ENCODE measurements at regions not wholly inside any gene's neighbourhood (a gene's known extent, or its start where the extent isn't known, plus 50 kb on each side); places are given as distances from the start of the nearest gene placed in this dataset.

DNA sequence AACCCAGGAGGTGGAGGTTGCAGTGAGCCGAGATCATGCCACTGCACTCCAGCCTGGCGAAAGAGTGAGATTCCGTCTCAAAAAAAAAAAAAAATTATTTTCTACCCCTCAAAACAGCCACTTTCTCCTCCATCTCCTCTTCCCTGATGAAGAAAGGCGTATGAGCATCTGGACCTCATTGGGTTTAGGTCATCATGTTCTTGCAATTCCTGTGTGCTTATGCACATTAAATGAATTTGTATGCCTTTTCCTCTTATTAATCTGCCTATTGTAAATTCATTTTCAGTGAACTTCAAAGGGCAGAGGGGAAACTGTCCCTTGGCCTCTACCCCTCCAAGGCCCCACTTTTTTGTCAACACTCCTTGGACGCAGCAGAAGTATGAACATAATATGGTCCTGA, 117.8 kb downstream of the RPLP1 start:
- TF ChIP-seq CTCF (IDR thresholded peaks at IDR 0.05; ENCODE audit: low read length), result no peak
- no peak for TF ChIP-seq EZH2phosphoT487 (IDR thresholded peaks at IDR 0.05; ENCODE audit: low read length)
- no peak for TF ChIP-seq EZH2 (optimal IDR thresholded peaks at IDR 0.05; ENCODE audit: low read depth, low read length)

All from MM.1S (cell line).